Right lung (tissue), 2 donors: ENCODE measurements at regions not wholly inside any gene's neighbourhood (a gene's known extent, or its start where the extent isn't known, plus 50 kb on each side); places are given as distances from the start of the nearest gene placed in this dataset.
A peak's percentile ranks its signal among the peaks of the same experiment; 100 is the strongest.

Source experiments
- DNase-seq, 2 donors: peaks; one replicate each; pipeline ENCODE4 v3.0.0-alpha.2; 2013

DNA sequence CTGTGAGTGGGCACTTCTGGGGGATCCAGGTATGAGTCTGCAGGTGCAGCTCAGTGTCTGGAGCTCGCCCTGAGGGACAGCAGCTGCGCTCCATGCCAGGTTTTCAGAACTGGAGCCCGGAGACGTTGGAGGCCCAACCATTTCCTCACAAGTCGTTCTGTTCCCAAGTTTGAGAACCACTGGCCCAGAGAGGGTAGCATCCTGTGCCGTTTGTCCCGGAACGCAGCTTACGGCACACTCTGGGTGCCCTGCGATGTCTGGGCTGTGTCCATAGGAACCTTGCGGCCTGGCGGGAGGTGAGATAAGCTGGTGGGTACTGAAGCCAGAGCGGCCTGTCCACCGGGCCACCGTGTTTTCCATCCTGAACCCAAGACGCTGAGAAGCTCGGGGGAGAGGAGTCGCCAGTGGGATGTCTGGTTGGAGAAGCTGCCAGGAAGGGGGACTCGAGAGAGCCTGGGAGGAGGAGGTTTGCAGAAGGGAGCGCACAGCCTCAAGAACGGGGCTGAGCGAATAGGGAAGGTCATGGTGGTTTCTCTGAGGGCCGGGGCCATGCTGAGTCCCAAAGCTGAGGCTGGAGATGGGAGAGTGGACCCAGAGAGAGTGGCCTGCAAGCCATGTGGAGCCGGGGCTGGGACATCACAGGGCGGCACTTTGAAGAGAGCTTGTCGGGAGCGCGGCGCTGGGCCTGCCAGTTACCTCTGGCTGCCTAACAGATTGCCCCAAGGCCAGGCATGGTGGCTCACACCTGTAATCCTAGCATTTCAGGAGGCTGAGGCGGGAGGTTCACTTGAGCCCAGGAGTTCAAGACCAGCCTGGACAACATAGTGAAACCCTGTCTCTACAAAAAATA is 211.0 kb upstream of the GSE1 start:
- no peak for DNase-seq

DNA sequence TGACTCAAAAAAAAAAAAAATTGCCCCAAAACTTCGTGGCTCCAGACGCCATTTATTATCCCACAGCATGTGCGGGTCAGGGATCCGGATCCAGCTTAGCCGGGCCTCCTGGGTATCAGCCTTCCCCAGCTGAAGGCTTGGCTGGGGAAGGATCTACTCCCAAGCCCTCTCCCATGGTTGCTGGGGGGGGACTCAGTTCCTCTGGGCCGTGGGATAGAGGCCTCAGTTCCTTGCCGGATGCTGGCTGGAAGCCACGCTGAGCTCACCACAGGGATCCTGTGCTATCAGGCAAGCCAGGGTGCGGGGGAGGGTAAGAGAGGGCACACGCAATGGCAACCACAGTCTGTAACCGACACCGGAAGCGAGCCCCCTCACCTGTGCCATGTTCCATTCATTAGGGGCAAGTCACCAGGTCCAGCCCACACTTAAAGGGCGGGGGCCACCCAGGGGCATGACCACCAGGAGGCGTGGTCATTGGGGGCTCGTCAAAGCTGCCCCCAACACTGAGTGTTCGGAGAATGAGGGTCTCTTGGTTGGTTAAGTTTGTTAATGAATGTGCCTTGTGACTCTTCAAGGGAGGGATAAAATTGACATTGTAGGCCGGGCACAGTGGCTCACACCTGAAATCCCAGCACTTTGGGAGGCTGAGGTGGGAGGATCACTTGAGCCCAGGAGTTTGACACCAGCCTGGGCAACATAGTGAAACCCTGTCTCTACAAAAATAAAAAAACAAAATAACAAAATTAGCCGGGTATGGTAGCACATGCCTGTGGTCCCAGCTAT is 210.0 kb upstream of the GSE1 start:
- no peak for DNase-seq

GRCh38 chr16:85403693-85404092 is 209.4 kb upstream of the GSE1 start:
- no peak for DNase-seq

DNA sequence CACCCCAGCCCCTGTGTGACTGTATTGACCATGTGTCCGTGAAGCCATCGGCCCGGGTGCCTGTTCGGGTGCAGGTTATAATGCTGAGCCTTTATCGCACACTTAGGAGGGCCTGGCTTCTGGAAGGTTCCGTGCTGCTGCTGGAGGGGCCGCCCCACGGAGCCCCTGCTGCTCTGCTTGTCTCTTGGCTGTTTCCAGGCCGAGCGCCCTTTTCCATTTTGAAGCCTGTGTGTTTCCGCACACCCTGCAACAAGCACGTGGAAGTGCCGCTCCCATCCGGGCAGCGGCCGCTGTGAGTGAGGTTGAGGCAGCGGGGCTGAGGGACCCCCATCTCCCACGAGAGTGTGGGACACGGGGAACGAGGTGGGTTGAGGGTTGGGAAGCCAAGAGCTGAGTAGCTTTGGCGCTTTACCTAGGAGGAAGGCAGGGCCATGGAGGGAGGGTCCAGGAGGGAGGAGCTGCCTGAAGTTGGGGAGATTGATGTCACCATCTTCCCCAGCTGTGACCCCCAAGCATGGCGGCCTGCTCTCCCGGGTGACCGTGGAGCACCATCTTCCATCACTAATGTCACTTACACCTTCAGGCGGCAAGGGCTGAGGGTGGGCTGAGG is 200.1 kb upstream of the GSE1 start:
- no peak for DNase-seq

DNA sequence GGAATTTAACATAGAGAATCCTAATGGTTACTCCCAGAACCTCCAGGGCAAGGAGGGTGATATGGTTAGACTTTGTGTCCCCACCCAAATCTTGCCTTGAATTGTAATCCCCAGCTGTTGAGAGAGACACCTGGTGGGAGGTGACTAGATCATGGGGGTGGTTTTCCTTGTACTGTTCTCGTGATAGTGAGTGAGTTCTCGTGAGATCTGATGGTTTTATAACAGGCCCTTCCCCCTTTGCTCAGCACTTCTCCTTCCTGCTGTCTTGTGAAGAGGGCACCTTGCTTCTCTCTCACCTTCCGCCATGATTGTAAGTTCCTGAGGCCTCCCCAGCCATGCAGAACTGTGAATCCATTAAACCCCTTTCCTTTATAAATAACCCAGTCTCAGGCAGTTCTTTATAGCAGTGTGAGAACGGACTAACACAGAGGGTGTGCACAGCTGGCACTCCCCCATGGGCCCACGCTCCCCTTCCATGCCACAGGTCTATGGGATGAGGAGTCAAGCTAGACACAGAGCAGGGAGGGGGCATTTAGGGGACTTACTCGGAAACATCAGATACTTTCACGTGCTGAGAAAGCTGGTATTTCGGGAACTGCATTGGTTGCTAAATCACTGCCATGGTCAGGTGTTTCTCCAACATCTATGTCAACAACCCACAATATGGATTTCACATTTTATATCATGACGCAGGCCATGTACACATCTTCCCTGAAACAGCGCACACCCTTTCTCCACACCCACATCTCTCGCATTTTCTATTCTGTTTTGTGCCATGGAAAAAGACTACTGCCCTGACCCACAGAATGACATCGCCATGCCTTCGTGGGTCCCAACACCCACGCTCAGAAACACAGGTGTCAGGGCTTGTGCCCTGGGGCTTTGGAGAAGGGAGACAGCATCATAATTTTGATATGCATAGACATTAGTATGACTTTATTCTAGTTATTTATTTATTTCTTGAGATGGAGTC is 199.1 kb upstream of the GSE1 start:
- no peak for DNase-seq

DNA sequence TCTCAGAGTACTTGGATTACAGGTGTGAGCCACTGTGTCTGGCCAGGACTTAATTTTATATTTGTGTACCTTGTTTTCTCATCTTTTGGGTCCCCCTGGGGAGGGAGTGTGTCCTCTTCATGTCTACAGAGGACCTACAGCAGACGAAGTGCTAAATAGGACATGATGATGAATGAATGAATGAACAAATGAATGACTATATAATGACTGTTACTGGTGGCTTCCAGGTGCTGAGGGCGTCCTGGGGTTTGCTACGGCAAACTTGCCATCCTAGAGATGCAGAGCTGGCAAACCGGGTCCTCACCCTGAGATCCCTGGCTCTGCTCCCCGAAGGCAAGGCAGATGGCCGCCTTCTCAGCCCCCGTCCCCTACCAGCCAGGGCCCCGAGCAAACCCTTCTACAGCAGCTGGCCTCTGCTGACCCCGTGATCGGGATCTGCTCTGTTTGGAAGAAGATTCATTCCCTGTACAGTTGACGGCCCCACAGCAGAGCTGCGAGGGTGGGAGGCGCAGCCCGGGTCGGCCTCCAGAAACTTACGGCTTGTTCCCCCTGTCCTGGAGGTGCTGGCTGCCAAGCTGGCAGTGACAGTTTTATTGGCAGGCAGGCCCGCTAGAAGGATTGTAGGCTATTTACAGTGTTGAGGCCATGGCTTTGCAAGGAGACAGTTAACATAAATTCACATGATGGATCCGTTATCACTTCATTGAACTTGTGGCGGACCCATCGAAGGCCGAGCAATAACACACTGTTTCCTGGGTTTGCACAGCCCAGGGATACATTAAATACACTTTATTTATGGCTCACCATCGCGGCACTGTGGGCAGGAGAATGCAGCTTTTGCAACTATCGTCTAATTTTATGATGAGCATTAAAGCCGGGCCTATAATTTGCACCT is 197.7 kb upstream of the GSE1 start:
- DNase-seq, result peak in 1 of 2 donors; percentile 63

- DNase-seq, result peak in 1 of 2 donors; percentile 51
Measured at GRCh38 chr16:85416228-85417109, 196.7 kb upstream of the GSE1 start.

DNA sequence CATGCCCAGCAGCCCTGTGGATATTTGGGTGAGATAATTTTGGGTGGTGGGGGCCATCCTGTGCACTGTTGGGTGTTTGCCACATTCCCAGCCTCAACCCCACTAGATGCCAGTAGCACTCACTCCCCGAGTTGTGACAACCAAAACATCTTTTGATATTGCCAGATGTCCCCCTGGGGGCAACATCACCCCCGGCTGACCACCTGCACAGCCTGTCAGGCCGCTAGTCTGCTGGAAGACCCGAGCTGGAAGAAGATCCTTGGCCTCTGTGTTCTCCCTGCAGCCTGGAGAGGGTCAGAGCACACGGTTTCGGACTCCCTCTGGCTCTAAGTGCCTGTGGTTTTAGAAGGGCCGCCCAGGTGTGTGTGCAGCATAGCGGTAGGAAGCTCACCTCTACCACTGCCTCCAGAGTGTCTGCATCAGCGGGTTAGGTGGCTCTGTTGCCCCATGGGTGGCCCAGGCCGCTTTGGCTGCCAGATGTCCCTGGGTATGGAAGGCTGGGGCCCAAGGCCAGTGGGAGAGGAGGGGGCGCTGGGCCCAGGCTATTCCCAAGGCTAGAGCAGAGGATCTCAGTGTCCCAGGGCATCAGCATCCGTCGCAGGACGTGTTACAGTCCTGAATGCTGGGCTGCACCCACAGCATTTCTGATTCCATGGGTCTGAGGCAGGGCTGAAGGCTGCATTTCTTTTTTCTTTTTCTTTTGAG is 195.8 kb upstream of the GSE1 start:
- no peak for DNase-seq

GRCh38 chr16:85418978-85419491 is 194.1 kb upstream of the GSE1 start:
- DNase-seq, result no peak

GRCh38 chr16:85419503-85420408 is 193.4 kb upstream of the GSE1 start:
- DNase-seq, result no peak

DNA sequence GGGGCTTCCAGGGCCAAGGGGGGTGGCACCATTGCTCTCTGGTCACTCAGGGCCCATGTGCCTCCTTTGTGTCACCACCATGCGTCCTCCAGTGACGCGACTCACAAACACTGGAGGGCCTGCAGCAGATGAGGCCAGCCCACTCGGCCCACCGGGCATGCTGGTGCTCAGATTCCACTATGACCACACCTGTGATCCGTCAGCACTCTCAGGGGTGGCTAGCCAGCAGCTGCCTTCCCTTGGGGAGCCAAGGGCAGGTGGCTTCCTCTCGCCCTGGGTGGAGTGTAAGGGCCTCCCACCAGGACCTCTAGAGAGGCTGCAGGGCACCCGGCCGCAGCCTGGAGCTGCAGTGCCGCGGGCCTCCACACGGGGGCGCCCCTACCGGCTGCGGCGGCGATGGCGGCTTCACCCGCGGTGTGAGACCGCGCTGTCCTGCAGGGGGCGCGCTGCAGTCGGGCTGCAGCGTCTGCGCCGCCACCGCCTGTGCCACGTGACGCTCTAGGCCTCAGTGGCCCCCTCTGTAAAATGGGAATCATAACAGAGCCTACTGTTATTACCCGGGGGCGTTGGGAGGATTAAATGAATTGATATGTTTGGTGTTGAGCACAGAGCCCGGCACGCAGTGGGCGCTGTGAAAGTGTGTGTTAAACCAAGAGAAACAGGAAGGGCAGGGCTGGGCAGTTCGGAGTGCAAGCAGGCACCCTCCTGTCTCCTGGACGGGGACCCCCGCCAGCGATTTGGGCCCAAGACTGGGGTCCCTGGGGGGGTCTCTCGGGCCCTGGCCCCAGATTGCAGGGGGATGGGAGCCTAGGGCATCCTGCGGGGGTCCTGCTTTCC is 192.4 kb upstream of the GSE1 start:
- no peak for DNase-seq

- DNase-seq, result no peak
Measured at GRCh38 chr16:85421338-85422195, 191.6 kb upstream of the GSE1 start.

GRCh38 chr16:85422196-85422631 is 190.9 kb upstream of the GSE1 start:
- DNase-seq, result no peak

DNA sequence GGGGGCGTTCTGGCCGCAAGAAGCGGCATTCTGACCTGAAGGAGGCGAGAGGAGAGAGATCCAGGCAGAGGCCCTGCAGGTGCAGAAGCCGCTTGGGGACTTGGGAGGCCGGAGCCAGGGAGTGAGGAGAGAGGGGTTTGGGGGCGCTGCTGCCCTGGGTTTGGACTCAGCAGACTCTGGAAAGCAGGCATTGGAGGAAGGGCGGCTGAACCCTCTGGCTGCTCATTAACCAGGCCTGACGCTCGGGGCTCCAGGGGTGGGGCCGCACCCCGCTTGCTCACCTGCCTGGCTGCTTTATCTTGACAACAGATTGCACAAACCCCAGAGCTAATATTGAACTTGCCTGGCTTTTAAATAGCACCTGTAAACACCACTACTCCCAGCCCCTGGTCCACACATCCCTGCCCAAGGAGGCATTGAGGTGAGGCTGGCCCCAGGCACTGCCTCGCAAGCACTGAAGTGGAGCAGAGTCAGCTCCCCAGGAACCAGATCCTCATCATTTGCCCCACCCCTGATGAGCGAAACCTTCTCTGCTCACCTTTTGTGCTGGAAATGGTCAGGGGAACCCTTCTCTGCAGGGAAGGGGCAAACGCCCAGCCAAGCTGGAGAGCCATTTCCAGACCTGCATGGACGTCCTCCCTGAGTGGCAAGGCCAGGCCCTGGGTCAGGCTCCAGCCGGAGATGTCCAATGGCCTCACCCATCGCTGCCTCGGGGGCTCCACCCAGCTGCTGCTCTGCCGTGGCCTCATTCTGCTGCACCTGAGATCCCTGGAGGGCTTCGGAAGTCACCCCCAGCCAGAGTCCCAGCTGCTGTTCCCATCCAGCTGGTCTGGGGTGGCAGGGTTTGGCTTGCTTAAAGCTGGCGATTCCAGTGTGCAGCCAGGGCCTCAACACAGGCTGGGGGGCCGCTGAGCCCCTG is 190.2 kb upstream of the GSE1 start:
- peak; percentile 67 to 78 for DNase-seq
